Stimulated activated CD8-positive, alpha-beta memory T cell treated with anti-CD3 and anti-CD28 coated beads, Interleukin-7, amount 100 ng/mL, for 48 hours (primary cell): ENCODE measurements at regions not wholly inside any gene's neighbourhood (a gene's known extent, or its start where the extent isn't known, plus 50 kb on each side); places are given as distances from the start of the nearest gene placed in this dataset.
"Not testable (repeated sequence)": the region's sequence is repeated elsewhere in the genome, so short reads cannot be mapped to it uniquely, and the experiment has no call there.

Experiments
- DNase-seq, 2 donors: peaks; one replicate each; pipeline ENCODE4 v3.0.0-alpha.2; 2020; ENCODE audit warnings: low read depth in 1 of 2; ENCODE audit errors: extremely low read depth in 1 of 2

GRCh38 chr15:85263842-85264440, 116.5 kb upstream of the AKAP13 start:
- not testable (repeated sequence) for DNase-seq

DNA sequence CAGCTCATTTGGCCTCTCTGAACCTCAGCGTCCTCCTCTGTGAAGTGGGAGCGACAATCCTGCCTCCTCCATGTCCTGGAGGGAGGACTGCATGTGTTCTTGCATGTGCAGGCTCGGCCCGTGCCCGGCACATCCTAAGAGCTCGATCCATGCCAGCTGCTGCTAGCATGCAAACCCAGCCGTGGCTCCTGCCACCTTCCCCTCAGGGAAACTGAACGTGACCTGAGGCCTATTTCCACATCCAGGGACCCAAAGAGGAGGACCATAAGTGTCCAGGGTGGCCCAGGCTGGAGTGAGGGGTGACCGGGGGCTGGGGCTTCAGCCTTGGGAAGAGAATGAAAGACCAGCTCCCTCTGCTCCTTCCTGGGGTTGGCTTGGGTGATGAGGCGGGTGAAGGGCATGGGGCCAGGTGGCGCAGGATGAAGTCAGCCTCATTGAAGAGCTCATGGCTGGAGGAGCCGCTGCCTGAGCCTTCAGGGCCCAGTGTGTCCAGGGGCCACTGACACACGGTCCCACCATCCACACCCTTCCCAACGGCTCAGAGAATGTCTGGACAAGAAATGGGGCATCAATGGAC, 115.7 kb upstream of the AKAP13 start:
- not testable (repeated sequence) for DNase-seq

DNA sequence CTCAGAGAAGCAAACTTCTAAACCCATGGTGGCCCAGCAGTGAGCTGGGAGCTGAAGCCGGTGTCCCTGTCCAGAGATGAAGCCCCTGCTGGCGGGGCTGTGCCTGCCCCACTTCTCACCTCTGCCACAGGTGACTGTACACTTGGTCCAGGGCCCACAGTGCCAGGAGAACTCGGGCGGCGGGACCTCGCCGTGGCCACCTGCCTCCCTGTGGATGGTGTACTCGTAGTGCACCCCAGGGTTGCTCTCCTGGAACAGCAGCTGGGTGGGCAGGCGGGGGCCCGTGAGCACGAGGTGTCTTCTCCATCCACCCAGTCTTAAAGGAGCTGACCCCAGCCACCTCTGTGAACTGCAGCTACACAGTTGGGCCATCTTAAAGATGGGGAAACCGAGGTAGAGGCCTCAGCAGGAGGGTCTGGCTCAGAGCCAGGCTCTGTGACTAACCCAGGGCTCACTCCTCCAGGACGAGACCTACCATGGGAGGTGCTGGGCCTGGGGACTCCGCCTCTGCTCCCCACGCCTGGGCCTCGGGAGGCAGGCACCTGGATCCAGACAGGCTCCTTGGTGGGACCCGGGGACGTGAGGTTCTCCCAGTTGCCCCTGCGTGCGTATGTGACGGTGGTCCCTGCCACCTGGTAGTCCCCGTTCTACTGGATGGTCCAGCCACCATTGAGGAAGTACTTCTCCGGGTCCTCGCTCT, 113.1 kb upstream of the AKAP13 start:
- not testable (repeated sequence) for DNase-seq

DNA sequence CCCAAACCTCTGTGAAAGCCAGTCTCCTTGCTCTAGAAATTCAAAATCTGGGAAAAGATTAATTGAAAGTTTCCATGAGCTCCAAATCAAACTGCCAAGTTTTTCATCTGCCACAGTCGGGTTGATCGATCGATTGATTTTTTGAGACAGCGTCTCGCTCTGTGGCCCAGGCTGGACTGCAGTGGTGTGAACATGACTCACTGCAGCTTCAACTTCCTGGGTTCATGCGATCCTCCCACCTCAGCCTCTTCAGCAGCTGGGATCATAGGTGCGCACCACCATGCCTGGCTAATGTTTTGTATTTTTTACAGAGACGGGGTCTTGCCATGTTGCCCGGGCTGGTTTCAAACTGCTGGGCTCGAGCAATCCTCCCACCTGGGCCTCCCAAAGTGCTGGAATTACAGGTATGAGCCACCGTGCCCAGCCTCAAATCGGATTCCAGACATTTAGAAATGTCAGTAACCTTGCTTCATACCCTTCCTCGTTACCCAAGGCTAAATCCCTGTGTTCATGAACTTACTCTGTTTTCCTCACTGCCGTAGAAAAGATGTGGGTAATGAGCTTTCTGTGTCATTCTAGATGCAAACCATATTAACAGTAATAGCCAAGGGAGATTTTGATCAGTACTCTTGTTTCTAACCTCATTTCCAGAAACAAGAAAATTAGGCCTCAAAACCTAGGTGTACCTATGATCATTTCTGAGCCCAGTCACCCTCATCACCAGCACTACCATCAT, 105.9 kb upstream of the AKAP13 start:
- no peak for DNase-seq

DNA sequence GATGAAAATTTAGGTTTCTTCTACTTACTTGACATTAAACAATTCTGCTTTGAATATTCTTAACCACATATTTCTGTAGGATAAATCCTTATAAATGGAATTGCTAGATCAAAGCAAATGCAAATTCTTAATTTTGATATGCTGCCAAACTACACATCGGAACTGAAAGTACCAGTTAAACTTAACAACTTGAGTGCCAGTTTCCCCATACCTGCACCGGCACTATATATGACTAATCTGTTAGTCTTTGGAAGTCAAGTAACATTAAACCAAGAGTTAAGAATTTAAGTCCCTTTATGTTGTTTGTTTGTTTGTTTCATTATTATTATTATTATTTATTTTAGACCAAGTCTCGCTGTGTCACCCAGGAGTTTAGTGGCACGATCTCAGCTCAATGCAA, 103.9 kb upstream of the AKAP13 start:
- DNase-seq, result no peak

GRCh38 chr15:85276921-85277320, 103.5 kb upstream of the AKAP13 start:
- no peak for DNase-seq

GRCh38 chr15:85277847-85278370, 102.5 kb upstream of the AKAP13 start:
- DNase-seq, result no peak

- no peak for DNase-seq
Measured at GRCh38 chr15:85280203-85280602, 100.2 kb upstream of the AKAP13 start.

DNA sequence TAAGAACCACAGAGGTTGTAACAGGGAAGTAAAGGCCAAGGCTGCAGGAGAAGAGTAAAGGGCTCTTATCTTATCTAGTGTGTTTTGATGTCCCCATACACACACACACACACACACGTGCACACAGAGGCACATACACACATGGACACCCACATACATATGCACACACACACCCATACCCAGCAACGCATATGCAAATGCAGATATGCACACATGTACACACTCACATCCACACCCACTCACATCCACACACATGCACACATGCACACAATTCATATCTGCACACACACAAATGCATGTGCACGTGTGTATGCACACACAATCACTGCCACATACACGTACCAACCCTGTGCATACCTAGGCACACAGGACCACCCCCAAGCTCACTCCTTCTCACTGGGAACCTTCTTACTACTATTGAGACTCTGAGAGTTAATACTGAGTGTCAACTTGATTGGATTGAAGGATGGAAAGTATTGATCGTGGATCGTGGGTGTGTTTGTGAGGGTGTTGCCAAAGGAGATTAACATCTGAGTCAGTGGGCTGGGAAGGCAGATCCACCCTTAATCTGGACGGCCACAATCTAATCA, 99.0 kb upstream of the AKAP13 start:
- no peak for DNase-seq

DNA sequence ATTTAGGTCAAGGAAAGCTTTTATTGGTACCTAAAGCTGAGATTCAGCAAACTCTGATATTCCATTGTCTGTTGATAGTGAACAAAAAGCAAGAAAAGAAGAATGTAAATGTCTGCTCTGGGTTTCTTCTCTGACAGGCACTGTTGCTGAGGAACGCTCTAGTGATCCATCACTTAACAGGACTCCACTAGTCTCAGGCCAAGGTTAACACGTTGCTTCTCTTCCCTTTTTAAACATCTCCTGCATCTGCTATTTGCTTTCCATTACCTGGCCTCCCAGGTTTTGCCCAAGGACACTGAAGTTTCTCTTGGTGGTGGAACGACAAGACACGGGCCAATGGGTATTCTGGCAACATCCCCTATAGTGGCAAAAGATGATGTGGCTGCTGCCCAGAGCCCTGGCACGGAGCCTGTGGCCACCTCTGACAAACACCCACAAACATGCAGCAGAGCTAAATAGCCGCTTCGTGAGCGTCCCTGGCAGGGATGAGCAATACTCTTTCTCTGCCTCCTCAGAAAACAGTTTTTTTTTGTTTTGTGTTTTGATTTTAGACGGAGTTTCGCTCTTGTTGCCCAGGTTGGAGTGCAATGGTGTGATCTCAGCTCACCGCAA, 97.8 kb upstream of the AKAP13 start:
- no peak for DNase-seq

GRCh38 chr15:85283815-85284214, 96.6 kb upstream of the AKAP13 start:
- DNase-seq, result not testable (repeated sequence)

DNA sequence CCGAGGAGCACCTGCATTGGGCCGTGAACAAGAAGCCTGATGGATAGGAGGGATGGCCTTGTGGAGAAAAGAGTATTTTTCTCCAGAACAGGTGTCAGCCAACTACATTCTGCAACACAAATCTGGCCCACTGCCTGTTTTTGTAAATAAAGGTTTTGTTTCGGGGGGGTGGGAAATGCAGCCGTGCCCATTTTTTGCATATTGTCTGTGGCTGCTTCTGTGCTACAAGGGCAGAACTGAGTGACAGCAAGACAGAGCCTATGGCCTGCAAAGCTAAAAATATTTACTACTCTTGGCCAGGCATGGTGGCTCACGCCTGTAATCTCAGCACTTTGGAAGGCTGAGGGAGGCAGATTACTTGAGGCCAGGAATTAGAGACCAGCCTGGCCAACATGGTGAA, 95.9 kb upstream of the AKAP13 start:
- DNase-seq, result no peak

DNA sequence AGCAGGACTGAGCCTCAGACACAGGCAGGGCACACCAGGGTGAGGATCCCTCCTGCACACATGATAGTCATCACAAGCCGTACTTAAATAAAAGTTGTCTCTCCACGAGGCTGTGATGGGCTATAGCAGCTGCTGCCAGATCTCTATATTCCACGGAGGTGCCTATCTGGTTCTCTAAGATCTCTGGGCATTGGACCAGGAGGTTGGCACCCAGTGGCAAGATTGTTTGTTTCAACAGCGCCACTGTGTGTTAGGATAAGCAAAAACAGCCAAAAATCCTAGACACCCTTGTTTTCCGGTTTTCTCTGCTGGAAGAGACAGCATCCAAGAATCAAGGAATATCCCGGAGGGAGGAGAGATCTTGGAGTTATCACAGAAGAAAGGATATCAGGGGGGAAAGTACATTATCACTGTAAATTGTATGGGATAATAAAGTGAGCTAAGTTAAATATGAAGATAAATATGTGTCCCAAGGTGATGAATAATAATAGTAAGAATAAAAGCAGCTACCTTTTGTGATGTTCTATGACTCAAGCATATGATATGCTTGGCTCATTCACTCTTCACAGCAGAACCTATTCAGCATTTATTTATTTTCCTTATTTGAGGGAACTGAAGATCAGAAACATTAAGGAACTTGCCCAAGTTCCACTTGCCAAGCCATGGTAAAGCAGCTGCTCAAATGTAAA, 90.6 kb upstream of the AKAP13 start:
- no peak for DNase-seq

GRCh38 chr15:85292583-85292982, 87.8 kb upstream of the AKAP13 start:
- not testable (repeated sequence) for DNase-seq

- DNase-seq, result peak in 1 of 2 donors; percentile 44
Measured at GRCh38 chr15:85296615-85297402, 83.6 kb upstream of the AKAP13 start.

DNA sequence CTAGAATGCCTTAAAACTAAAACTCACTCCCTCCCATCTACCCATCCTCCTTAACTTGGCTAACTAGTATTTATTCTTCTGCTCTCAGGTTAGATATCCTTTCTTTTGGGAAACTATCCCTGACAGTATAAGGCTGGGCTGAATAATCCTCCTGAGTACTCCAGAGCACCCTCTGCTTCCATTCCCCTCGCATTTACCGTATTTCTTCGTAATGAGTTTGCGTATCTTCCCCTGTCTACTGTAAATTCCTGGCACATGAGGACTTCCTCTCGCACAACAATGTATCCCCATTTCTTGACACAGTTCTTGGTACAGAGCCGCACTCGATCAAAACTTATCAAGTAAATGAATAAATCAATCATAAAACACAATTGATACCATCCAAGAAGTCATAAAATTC, 82.9 kb upstream of the AKAP13 start:
- DNase-seq, result no peak

DNA sequence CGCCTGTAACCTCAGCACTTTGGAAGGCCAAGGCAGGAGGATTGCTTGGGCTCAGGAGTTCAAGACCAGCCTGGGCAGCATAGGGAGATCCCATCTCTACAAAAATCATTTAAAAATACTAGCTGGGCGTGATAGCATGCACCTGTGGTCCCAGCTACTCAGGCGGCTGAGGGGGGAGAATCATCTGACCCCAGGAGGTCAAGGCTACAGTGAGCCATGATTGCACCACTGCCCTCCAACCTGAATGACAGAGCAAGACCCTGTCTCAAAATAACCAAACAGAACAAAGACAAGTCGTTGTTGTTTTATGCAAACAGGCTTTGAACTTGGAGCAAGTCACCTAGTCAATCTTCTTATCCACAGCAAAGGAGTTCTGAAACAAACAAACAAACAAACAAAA, 82.0 kb upstream of the AKAP13 start:
- DNase-seq, result no peak

DNA sequence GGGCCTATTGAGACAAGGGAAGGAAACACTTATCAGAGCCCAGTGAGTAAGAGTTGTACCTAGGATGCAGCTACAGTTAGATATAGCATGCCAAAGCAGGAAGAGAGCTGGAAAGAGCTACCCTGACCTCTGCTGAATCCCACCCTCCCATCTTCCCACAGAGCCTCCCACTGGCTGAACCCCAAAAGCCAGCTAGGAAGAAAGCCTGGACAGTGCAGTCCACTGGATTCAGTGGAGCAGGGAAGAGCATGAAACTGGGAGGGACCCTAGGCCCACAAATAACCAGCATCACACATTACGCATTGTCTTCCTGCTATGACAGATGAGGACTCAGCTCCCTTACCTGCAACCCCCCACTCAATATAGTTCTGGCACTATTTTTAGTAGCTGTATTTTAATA, 81.5 kb upstream of the AKAP13 start:
- no peak for DNase-seq

GRCh38 chr15:85302271-85302670, 78.1 kb upstream of the AKAP13 start:
- no peak for DNase-seq
